GM06990 (cell line): ENCODE measurements at regions not wholly inside any gene's neighbourhood (a gene's known extent, or its start where the extent isn't known, plus 50 kb on each side); places are given as distances from the start of the nearest gene placed in this dataset.
A peak's percentile ranks its signal among the peaks of the same experiment; 100 is the strongest.

Experiments used
- DNase-seq: peaks from one replicate; pipeline ENCODE4 v3.0.0-alpha.2; 2011; ENCODE audit not compliant: insufficient read length; ENCODE audit errors: extremely low read depth
- H3K27me3 ChIP-seq: replicated peaks from 2 replicates; pipeline ENCODE4 v1.6.0; 2011; ENCODE audit warnings: low read length; ENCODE audit not compliant: control insufficient read depth, insufficient read depth
- H3K36me3 ChIP-seq: 2 replicates; pipeline ENCODE4 v1.5.1; 2011; ENCODE audit warnings: low read length; ENCODE audit not compliant: control insufficient read depth, insufficient read depth
- H3K4me3 ChIP-seq: replicated peaks from 2 replicates; pipeline ENCODE4 v1.5.1; 2011; ENCODE audit warnings: low read depth, mild to moderate bottlenecking, control low read depth, low read length
- TF ChIP-seq, protein P1 (sequence below): IDR thresholded peaks from 2 replicates; pipeline ENCODE4 v1.5.1; 2011; ENCODE audit warnings: low read length, control low read depth, mild to moderate bottlenecking, inconsistent platforms; ENCODE audit not compliant: insufficient read depth, poor library complexity, severe bottlenecking

DNA sequence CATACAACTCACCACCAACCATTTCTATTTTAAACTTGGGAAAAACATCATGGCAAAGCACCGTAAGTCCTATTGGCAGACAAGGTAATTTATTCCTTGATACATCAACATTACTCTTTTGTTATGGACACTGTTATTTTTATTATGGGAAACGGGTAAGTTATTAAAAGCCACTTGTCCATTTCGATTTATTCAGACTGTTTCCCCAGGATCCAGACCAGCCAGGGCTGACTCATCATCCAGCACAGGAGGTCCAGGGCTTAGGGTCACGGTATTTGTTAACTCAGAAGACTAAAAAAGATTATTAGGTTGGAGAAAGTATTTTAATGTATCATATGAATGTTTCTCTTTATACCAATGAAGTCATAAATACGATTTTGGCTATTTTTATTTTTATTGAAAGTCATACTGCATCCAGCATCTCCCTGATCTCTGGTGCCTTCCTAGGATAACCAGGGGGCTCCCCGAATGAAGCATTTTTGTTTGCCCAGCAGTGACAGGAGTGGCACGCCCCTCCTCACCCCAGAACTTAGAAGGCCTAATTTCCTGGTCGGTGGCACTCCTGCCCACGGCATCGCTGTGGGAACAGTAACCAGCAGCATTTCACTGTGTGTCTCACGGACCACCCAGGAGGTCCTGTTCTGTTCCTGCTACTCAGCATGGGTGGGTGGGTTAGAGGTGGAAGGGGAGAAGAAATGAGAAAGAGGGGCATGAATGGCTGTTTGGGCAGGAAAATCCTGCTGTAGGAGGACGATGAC is 446.1 kb downstream of the EIPR1 start:
- TF ChIP-seq, protein P1, sequence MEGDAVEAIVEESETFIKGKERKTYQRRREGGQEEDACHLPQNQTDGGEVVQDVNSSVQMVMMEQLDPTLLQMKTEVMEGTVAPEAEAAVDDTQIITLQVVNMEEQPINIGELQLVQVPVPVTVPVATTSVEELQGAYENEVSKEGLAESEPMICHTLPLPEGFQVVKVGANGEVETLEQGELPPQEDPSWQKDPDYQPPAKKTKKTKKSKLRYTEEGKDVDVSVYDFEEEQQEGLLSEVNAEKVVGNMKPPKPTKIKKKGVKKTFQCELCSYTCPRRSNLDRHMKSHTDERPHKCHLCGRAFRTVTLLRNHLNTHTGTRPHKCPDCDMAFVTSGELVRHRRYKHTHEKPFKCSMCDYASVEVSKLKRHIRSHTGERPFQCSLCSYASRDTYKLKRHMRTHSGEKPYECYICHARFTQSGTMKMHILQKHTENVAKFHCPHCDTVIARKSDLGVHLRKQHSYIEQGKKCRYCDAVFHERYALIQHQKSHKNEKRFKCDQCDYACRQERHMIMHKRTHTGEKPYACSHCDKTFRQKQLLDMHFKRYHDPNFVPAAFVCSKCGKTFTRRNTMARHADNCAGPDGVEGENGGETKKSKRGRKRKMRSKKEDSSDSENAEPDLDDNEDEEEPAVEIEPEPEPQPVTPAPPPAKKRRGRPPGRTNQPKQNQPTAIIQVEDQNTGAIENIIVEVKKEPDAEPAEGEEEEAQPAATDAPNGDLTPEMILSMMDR: no peak
- no peak overlapping the region for H3K4me3 ChIP-seq
- no peak for DNase-seq

DNA sequence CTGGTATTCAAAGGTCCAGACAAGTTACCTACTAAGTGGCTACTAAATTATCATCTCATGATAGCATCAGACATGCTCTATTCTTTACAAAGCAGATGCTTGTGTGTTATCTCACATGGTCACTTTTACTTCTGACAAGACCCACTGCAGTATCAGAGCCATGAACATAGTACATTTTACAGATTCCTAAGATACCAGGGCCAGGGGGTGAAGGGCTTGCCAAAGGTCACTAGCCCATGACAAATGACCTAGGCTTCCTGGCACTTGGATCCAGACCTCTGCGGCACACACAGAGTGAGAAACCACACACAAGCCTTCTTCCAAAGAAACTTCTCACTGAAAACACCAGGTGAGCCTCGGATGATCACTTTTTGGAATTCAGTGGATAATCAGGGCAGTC is 446.8 kb downstream of the EIPR1 start:
- no peak overlapping the region for H3K4me3 ChIP-seq
- DNase-seq: no peak
- H3K36me3 ChIP-seq: no peaks in the 10 kb centered on the region
- H3K27me3 ChIP-seq: no peaks in the 10 kb centered on the region
- TF ChIP-seq, protein P1: no peak

More for the DNA sequence above, 446.1 kb downstream of the EIPR1 start:
- H3K36me3 ChIP-seq: no peaks in the 10 kb centered on the region
- no peaks in the 10 kb centered on the region for H3K27me3 ChIP-seq

DNA sequence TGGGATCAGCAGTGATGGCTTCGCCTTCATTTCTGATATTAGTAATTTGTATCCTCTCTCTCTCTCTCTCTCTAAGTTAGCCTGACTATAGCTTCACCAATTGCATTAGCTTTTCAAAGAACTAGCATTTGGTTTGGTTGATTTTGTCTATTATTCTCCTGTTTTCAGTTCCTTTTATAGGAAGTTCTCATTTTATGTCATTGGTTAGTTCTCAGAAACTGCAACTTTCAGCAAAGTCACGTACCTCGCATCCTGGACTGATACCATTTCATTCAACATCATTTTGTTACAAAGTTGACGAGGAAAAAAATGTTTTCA is 450.8 kb downstream of the EIPR1 start:
- H3K27me3 ChIP-seq: no peaks in the 10 kb centered on the region
- no peak overlapping the region for H3K4me3 ChIP-seq
- TF ChIP-seq, protein P1: no peak
- peak; percentile 25 for DNase-seq
- H3K36me3 ChIP-seq: no peaks in the 10 kb centered on the region

DNA sequence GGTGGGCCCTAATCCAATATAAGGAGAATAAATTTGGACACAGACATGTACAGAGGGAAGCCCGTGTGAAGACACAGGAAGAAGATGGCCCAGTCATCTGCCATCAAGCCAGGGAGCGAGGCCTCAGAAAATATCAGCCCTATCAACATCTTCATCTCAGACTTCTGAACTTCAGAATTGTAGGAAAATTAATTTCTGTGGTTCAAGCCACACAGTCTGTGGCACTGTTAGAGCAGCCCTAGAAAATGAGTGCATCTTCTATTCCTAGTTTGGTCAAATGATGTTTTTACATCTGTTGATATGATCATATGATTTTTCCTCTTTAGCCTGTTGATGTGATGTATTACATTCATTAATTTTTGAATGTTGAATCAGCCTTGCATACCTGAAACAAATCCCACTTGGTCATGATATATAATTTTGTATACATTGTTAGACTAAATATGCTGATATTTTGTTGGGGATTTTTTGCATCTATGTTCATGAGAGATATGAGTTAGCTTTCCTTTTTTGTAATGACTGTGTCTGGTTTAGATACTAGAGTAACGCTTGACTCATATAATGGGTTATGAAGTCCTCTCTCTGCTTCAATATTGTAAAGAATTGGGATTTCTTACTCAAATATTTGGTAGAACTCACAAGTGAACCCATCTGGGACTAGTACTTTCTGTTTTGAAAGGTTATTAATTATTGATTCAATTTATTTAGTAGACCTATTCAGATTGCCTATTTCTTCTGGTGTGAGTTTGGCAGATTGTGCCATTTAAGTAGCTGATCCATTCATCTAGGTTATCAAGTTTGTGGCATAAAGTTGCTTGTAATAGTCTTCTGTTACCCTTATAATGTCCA is 451.4 kb downstream of the EIPR1 start:
- H3K4me3 ChIP-seq: no peak overlapping the region
- no peaks in the 10 kb centered on the region for H3K36me3 ChIP-seq
- DNase-seq: peak; percentile 27
- H3K27me3 ChIP-seq: no peaks in the 10 kb centered on the region
- TF ChIP-seq, protein P1: no peak

DNA sequence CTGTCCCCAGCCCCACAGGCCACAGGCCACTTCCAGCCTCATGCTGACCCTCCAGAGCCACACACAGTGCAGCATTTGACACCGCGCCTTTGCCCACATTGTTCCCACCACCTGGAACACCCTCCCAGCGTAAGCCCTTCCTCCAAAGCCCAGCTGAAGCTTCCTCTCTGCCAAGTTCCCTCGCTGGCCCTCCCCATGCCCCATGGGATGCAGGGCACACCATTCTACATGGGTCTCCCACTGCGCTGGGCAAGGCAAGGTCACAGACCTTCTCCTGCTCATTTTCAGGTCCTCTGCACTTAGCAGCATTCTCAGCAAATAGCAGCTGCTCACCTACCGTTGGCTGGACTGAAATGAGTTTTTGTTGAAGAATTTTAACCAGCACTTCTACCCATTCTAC is 455.5 kb downstream of the EIPR1 start:
- DNase-seq: no peak
- H3K27me3 ChIP-seq: no peaks in the 10 kb centered on the region
- H3K36me3 ChIP-seq: no peaks in the 10 kb centered on the region
- no peak overlapping the region for H3K4me3 ChIP-seq
- TF ChIP-seq, protein P1: no peak
